ENCODE measurements at regions not wholly inside any gene's neighbourhood (a gene's known extent, or its start where the extent isn't known, plus 50 kb on each side); places are given as distances from the start of the nearest gene placed in this dataset.

DNA sequence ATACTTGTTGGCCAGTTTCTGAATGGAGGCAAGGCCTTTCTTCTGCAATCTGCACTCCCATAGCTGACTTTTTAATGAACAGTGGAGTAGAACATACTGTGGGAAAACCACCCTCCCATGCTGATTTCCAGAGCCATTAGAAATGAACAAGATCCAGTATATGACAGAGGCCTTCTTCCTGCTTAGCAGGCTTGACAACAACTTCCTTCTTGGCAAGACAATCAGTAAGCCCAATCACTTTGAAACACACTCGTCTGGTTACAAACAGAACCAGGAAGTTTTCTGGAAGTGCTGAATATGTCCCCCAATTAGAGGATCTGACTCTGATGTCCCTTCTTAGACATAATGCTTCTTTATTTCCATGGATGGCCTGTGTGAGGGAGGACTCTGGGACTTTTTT, 103.4 kb downstream of the SAMD9 start:
- TF ChIP-seq POLR2A (IDR thresholded peaks at IDR 0.05) (no peak), CTCF (IDR thresholded peaks at IDR 0.05) (no peak)
- Histone ChIP-seq H3K4me1 (no peaks in the 10 kb centered on the region), H3K9me3 (no peaks in the 10 kb centered on the region), H3K27ac (no peak overlapping the region), H3K36me3 (ENCODE audit: low read depth, missing control alignments) (no peaks in the 10 kb centered on the region), H3K4me3 (no peak overlapping the region), H3K27me3 (no peaks in the 10 kb centered on the region)
- no peak for DNase-seq
- 42 to 48% methylated on average over 1 of the region's 1 CpG for WGBS, 2 donors
- intact Hi-C loops (cut with DNase I; ENCODE audit: low total_unique reads), result no loop called here

GRCh38 chr7:93013446-93014061, 104.2 kb downstream of the SAMD9 start:
- Histone ChIP-seq H3K4me3 (no peak overlapping the region), H3K9me3 (no peaks in the 10 kb centered on the region), H3K4me1 (no peaks in the 10 kb centered on the region), H3K36me3 (ENCODE audit: low read depth, missing control alignments) (no peaks in the 10 kb centered on the region), H3K27ac (no peak overlapping the region), H3K27me3 (no peaks in the 10 kb centered on the region)
- DNase-seq, result no peak
- whole genome bisulfite sequencing, 2 donors, result 95% methylated on average over 2 of the region's 2 CpGs
- TF ChIP-seq POLR2A (IDR thresholded peaks at IDR 0.05) (no peak), CTCF (IDR thresholded peaks at IDR 0.05) (no peak)
- intact Hi-C loops (cut with DNase I; ENCODE audit: low total_unique reads), result no loop called here

DNA sequence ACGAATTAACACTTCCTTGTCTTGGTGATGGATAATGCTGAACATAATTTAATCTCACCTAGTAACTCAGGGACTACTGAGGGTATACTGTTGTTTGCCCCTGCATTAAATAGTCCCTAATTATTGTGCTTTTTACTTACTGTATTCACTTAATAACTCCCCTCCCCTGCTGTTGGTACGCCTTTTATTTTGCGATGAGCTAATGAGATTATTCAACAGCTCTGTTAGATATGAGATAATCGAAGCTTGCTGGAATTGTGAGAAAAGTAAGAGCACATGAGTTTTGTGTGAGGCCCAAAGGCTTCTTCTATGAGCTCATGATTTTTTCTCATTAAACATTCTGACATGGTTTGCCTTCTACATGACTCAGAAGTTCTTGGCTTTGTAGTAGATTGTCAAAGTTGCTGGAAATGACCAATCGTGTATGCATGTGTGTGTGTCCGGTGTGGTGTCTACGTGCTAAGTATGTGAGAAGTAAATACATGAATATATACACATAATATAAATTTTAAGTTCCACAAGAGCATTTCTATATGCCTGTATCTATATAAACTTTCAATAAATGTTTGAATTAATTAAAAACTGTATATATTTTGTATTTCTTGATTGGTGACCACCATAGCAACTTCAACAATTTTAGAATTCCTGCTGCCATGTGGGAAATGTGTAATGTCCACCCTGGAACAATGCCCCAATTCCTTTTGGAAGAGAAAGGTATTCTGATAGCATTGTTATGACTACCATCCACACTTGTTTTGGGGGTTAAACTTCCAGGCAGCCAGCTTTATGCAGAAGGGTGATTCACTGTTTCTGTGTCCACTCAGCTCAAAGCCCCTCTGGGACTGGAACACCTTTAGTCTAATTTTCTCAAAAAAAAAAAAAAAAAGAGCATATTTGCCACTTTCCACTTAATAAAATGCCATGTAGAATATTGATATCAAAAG, 106.2 kb downstream of the SAMD9 start:
- H3K4me1 ChIP-seq, result no peaks in the 10 kb centered on the region
- no peak overlapping the region for H3K4me3 ChIP-seq
- H3K27me3 ChIP-seq, result no peaks in the 10 kb centered on the region
- intact Hi-C loops (cut with DNase I; ENCODE audit: low total_unique reads), result no loop called here
- H3K9me3 ChIP-seq, result no peaks in the 10 kb centered on the region
- H3K27ac ChIP-seq, result no peak overlapping the region
- WGBS, 2 donors, result 80 to 90% methylated on average over 7 of the region's 7 CpGs
- TF ChIP-seq CTCF (IDR thresholded peaks at IDR 0.05) (no peak), POLR2A (IDR thresholded peaks at IDR 0.05) (no peak)
- H3K36me3 ChIP-seq (ENCODE audit: low read depth, missing control alignments), result no peaks in the 10 kb centered on the region
- DNase-seq, result no peak

DNA sequence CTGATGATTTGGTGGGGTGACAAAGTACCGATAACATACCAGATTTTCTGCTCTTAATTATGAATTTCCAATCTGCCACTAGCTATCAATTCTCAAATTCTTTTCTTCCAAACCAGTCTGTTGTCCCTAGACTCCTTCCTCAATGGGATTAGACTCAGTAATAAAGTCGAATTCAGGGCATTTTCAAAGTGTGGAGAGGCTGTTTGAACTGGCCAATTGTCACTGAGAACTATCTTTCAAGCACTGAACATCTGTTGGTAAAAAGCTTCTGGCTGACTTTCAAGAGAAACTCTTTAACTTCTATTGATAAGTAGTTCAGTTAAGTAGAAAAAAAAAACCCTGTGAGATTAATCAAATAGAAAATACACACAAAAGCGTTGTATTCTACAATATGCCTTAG, 108.9 kb downstream of the SAMD9 start:
- H3K36me3 ChIP-seq (ENCODE audit: low read depth, missing control alignments), result no peaks in the 10 kb centered on the region
- intact Hi-C loops (cut with DNase I; ENCODE audit: low total_unique reads), result no loop called here
- no peak for DNase-seq
- no peak overlapping the region for H3K4me3 ChIP-seq
- H3K27me3 ChIP-seq, result no peaks in the 10 kb centered on the region
- H3K9me3 ChIP-seq, result no peaks in the 10 kb centered on the region
- H3K4me1 ChIP-seq, result no peaks in the 10 kb centered on the region
- no peak for TF ChIP-seq CTCF (IDR thresholded peaks at IDR 0.05)
- no peak for TF ChIP-seq POLR2A (IDR thresholded peaks at IDR 0.05)
- WGBS, 2 donors, result 51 to 53% methylated on average over 3 of the region's 3 CpGs
- H3K27ac ChIP-seq, result no peak overlapping the region

Measured in testis (tissue), 2 donors.